GM18909 (cell line): ENCODE measurements at regions not wholly inside any gene's neighbourhood (a gene's known extent, or its start where the extent isn't known, plus 50 kb on each side); places are given as distances from the start of the nearest gene placed in this dataset.

Experiments used
- ATAC-seq: cut with Tn5 transposase; IDR thresholded peaks from one replicate; pipeline ENCODE4 v1.9.1; 2021; ENCODE audit warnings: mild to moderate bottlenecking; ENCODE audit not compliant: unreplicated experiment, poor library complexity

DNA sequence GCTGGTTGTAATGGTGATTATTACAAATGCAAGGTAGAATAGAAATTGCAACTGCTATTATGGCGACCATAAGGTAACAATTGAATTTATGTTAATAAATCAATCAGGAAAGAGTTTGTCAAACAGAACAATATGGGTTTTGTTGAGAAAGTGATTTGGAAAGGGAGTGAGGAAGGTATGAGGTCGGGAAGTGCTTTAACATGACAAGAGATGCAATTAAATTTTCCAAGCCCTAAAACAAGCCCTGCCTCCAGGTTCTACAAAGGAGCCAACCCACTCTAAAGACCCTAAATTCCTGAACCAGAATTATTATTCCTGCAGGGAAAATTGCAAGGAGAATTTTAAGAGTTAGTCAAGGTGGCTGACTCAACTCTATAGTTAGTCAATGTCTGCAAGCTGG is 363.7 kb downstream of the BMPER start:
- no peak for ATAC-seq

DNA sequence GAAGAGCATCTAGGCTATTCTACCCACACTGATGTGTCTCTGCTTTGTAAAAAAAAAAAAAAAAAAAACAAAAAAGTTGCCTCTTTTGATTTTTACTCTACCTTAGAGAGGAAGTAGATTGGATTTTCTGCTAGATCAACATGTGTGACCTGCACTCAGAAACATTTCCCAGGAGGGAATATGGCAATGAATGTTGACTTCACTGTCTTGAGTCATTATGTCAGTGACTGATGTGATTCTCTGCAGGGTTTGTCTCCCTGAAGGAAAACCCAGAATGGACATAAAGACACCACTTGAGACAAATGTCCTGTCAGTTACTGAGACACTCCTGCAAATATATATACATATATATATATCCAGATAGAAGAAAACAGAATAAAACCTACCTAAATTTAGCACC is 370.3 kb downstream of the BMPER start:
- ATAC-seq = no peak

- ATAC-seq = no peak
Measured at GRCh38 chr7:34277016-34277802, 371.9 kb downstream of the BMPER start.

DNA sequence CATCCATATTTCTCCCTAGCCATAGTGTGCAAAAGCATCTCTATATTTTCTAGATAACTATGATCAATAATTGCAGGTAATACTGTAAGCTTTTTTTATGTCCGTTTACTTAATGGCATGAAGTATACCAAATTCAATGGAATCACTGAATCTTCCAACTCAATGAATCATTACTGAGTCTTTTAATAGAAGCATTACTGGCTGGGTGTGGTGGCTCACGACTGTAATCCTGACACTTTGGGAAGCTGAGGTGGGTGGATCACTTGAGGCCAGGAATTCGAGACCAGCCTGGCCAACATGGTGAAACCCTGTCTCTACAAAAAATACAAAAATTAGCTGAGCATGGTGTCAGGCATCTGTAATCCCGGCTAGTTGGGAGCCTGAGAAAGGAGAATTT is 372.5 kb downstream of the BMPER start:
- no peak for ATAC-seq

DNA sequence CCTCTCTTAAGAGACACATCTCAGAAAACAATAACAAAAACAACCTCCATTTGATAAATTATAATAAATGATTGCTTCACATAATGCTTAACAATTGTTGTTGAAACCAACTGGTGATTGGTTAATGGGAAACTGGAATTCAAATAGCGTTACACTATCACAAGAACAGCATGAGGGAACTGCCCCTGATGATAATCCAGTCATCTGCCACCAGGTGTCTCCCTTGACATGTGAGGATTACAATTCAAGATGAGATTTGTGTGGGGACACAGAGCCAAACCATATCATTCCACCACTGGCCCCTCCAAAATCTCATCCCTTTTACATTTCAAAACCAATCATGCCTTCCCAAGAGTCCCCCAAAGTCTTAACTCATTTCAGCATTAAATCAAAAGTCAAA is 375.9 kb downstream of the BMPER start:
- no peak for ATAC-seq

- ATAC-seq = no peak
Measured at GRCh38 chr7:34282271-34282670, 375.7 kb upstream of the NPSR1 start.

- ATAC-seq = no peak
Measured at GRCh38 chr7:34296663-34297062, 361.4 kb upstream of the NPSR1 start.

GRCh38 chr7:34298492-34299013 is 359.5 kb upstream of the NPSR1 start:
- no peak for ATAC-seq

- no peak for ATAC-seq
Measured at GRCh38 chr7:34299066-34299465, 359.0 kb upstream of the NPSR1 start.

DNA sequence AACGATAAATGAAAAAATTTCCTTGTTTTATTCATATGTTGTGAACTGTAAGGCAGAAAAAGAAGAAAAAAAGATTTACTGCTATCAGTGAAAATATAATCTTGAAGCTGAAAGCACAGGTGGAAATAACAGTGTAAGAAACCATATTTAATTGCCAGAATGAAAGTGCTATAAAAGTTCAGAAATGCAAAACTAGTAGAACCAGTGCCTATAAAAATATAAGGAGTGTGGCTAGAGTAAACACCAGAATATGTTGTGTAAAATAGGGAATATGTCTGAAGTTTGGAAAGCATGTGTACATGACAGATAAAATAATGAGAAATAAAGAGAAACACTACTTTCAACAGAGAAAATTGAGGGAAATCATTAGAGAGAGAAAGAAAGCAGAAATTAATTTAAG is 350.5 kb upstream of the NPSR1 start:
- no peak for ATAC-seq

DNA sequence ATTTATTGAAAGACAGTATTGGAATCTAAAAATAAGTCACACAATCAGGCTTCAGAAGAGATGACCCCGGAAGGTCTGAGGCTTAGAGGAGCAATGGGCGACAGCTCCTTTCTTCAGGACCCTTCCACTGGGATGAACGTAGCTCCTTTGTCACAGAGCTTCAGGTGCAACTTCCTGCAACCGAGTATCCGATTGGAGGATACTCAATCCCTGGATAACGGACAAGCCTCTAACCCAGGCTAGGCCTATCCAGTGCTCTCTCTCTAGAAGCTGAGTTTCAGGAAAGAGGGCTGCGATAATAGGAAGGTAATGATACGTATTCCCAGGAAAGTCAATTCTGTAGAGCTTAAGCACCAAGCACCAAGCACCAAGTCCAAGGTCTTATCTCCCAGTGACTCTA is 349.4 kb upstream of the NPSR1 start:
- no peak for ATAC-seq

- no peak for ATAC-seq
Measured at GRCh38 chr7:34309116-34309515, 348.9 kb upstream of the NPSR1 start.

DNA sequence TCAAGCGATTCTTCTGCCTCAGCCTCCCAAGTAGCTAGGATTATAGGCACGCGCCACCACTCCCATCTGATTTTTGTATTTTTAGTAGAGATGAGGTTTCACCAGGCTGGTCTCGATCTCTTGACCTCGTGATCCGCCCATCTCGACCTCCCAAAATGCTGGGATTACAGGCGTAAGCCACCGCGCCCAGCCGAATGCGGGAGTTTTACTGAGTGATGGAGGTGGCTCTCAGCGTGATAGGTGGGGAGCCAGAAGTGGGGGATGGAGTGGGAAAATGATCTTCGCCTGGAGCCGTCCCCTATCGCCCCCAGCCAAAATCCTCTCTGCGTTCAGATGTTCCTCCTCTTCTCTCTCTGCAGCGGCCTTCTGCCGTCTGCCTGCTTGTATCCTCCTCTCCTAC is 348.4 kb upstream of the NPSR1 start:
- ATAC-seq = no peak

- no peak for ATAC-seq
Measured at GRCh38 chr7:34311591-34311990, 346.4 kb upstream of the NPSR1 start.

GRCh38 chr7:34312624-34313023 is 345.4 kb upstream of the NPSR1 start:
- no peak for ATAC-seq

DNA sequence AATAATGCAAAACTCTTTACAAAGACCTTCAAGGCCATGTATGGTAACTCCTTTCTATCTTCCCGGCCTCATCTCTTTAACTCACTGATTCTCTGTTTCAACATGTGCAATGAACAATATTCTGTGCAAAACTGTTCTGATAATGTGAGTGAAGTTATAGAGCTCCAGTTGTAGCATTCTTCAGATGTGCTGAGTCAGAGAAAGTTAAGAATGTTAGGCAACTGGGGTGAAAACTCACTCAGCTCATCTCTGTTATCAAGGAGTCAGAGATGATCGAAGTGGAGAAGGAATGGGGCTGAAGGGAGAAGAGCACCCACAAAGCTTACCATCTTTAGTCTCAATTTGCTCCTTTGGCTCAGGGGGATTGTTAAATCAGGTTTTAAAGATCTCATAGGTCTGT is 344.7 kb upstream of the NPSR1 start:
- ATAC-seq = no peak

GRCh38 chr7:34315032-34315431 is 343.0 kb upstream of the NPSR1 start:
- ATAC-seq = no peak

GRCh38 chr7:34317039-34317438 is 341.0 kb upstream of the NPSR1 start:
- no peak for ATAC-seq

DNA sequence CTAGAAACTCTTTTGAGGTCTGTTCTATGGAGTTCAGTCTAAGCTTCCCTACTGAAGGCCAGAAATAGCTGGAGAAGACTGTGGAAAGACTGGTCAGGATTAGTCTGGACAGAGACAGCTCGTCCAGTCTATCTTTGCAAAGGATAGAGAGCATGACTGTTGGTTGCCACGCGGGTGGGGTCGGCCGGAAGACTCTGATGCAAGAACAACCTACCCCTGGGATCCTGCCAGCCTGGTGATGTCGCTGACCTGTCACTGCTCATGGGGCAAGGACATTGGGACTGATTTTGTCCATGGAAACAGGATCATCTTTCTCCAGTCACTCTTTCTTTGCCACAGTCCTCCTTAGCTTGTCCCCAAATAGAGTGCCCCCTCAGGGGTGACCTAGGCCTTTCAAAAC is 337.6 kb upstream of the NPSR1 start:
- ATAC-seq = no peak

DNA sequence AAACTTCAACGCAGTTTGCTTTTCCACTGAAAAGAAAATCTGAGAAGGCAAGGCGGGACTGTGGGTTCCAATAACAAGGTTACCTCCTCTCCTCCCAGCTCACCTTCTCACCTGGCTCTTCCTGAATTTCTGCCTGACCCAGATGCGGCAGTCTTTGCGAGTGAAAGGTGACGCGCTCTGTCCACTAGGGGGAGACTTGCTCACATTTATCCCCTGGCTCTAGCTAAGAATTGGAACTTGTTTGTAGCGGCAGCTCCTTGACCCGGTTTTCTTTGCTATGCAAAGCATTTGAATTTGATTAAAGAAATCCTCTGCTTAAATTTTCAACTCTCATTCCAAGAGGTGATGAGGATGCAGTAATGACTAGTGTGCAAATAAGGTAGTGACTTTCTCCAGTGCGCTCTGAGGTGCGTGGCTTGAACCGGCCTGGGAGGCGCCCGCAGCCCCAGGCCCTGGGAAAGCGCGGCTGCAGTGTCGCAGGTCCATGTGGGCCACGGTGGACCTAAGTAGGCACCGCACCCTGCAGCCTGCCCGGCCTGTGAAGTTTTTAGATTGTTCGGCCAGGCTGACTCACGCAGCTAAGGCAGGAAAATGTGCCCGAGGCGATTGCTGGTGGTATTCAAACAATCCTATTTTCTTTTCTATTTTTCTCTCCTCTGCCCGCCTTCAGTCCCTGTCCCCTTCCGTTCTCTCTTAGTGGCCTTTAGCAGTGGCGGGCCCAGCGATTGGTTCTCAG is 336.9 kb upstream of the NPSR1 start:
- peak; percentile 92 for ATAC-seq

DNA sequence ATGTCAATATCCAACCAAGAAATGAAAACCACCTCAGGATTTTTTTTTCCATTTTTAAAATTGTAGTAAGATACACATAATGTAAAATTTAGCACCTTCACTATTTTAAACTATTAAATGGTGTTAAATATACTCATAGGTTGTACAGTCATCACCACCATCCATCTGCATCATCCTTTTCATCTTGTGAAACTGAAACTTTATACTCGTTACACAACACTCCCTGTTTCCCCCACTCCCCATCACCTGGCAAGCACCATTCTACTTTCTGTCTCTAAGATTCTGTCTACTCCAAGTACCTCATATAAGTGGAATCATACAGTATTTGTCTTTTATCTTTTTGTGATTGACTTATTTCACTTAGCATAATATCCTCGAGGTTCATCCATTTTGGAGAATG is 335.2 kb upstream of the NPSR1 start:
- ATAC-seq = no peak

GRCh38 chr7:34327681-34328080 is 330.3 kb upstream of the NPSR1 start:
- ATAC-seq = no peak
